Transverse colon (tissue), 4 donors: ENCODE measurements at regions not wholly inside any gene's neighbourhood (a gene's known extent, or its start where the extent isn't known, plus 50 kb on each side); places are given as distances from the start of the nearest gene placed in this dataset.

ENCODE experiments used
- EP300 ChIP-seq: sonication (generic); formaldehyde crosslinking; IDR thresholded peaks from one replicate; pipeline ENCODE4 v1.6.1; 2017; ENCODE audit warnings: antibody characterized with exemption, low read depth
- POLR2A ChIP-seq: fragments of 450-650 bp; IDR thresholded peaks from one replicate; pipeline ENCODE4 v1.6.1; 2016; ENCODE audit warnings: antibody characterized with exemption, mild to moderate bottlenecking, moderate library complexity
- POLR2AphosphoS5 ChIP-seq, 3 donors: sonication (generic); formaldehyde crosslinking; IDR thresholded peaks; one replicate each; pipeline ENCODE4 v1.6.1; 2016; ENCODE audit warnings: antibody characterized with exemption in 3 of 3
- TF ChIP-seq, protein P1 (sequence below), 5 experiments: fragments of 200-600 bp in 3 of 5; fragments of 450-650 bp in 2 of 5; sonication (generic) in 3 of 5; IDR thresholded peaks; 1 replicate in 2 of 5; 2 replicates in 3 of 5; pipeline ENCODE4 v1.5.1; 2016 to 2017; ENCODE audit warnings: antibody characterized with exemption in 5 of 5, inconsistent platforms in 3 of 5, mild to moderate bottlenecking in 2 of 5, moderate library complexity in 1 of 5

DNA sequence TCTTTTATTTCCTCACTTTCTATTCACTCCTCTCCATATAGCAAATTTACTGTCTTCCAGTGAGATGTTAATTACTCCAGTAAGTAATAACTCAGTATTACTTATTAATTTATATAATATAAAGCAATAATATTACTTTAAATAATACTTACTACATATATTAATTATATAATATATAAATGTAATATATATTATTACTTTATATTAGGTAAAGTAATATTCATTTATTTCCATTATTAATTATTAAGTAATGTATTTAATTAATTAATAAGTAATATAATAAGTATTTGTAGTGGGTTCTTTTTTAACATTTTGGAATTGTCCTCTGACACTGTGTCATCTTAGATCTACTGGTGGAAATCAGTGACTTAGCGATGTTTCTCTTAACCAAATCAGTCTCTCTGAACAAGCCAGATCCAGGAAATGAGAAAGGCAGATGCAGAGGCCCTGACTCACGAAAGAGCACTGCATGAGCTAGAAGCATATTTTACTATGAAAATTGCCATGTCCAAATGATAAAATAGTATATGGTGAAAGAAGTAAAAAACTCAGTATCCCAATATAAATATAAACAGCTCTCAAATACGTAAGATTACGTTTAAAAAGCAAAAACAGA, 115.9 kb downstream of the DSEL start:
- TF ChIP-seq, protein P1, sequence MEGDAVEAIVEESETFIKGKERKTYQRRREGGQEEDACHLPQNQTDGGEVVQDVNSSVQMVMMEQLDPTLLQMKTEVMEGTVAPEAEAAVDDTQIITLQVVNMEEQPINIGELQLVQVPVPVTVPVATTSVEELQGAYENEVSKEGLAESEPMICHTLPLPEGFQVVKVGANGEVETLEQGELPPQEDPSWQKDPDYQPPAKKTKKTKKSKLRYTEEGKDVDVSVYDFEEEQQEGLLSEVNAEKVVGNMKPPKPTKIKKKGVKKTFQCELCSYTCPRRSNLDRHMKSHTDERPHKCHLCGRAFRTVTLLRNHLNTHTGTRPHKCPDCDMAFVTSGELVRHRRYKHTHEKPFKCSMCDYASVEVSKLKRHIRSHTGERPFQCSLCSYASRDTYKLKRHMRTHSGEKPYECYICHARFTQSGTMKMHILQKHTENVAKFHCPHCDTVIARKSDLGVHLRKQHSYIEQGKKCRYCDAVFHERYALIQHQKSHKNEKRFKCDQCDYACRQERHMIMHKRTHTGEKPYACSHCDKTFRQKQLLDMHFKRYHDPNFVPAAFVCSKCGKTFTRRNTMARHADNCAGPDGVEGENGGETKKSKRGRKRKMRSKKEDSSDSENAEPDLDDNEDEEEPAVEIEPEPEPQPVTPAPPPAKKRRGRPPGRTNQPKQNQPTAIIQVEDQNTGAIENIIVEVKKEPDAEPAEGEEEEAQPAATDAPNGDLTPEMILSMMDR (IDR thresholded peaks at IDR 0.05), result no peak
- TF ChIP-seq POLR2A (no peak), EP300 (no peak), POLR2AphosphoS5 (IDR thresholded peaks at IDR 0.05) (no peak)
